K562 (cell line): ENCODE measurements at regions not wholly inside any gene's neighbourhood (a gene's known extent, or its start where the extent isn't known, plus 50 kb on each side); places are given as distances from the start of the nearest gene placed in this dataset.

Source experiments
- ATAC-seq: fragments of 200-7000 bp; cut with Tn5 transposase; 3 replicates; pipeline ENCODE4 v1.9.1; 2020; ENCODE audit warnings: moderate library complexity
- BruUV-seq: library from RNA; stranded (reverse); fragments of 400-500 nt; replicated peaks from 2 replicates; lab custom pipeline; 2021; lab: Mats Ljungman, UMichigan
- CTCF ChIA-PET: fragments of 300-600 bp; formaldehyde crosslinking; extraction: SDS; loops from one replicate; lab custom pipeline; 2021; ENCODE audit warnings: low intra/inter-chr PET ratio; lab: Yijun Ruan, JAX
- POLR2A ChIA-PET: fragments of 300-600, 350-650 bp; sonication (Branson Sonifier 250); formaldehyde crosslinking; extraction: SDS; loops from one replicate; lab custom pipeline; 2021; ENCODE audit warnings: antibody characterized with exemption, inconsistent platforms; lab: Yijun Ruan, JAX
- DNase-seq, 4 experiments: peaks; one replicate each; pipeline versions ENCODE4 v3.0.0 to v3.0.0-alpha.2; 2011 to 2018; ENCODE audit warnings: low spot score in 3 of 4, mixed read lengths in 3 of 4; ENCODE audit errors: extremely low read depth in 1 of 4
- FAIRE-seq: peaks from 2 replicates; lab custom pipeline; 2011; peaks lifted over from hg19 to GRCh38; lab: Jason Lieb, UNC
- H2AFZ ChIP-seq: 2 replicates; pipeline ENCODE4 v1.6.0; 2011; ENCODE audit warnings: low read depth, low read length, control low read depth, inconsistent platforms
- H3K27ac ChIP-seq: fragments of 200-600 bp; 3 replicates; pipeline ENCODE4 v1.8.0; 2011; ENCODE audit warnings: low read depth, mild to moderate bottlenecking, control low read depth, inconsistent platforms, low read length, moderate library complexity, mixed read lengths; ENCODE audit errors: extremely low read depth
- H3K27me3 ChIP-seq, 2 experiments: fragments of 300-600 bp in 1 of 2; 2 replicates in 1 of 2; 3 replicates in 1 of 2; pipeline versions ENCODE4 v1.6.0 to v1.8.0; 2011; ENCODE audit warnings: inconsistent platforms in 2 of 2, low read length in 2 of 2, mild to moderate bottlenecking in 1 of 2, mixed read lengths in 1 of 2, moderate library complexity in 1 of 2; ENCODE audit not compliant: control insufficient read depth in 2 of 2, insufficient read depth in 2 of 2
- H3K36me3 ChIP-seq: fragments of 300-600 bp; 3 replicates; pipeline ENCODE4 v1.8.0; 2011; ENCODE audit warnings: mild to moderate bottlenecking, low read length, inconsistent platforms; ENCODE audit not compliant: control insufficient read depth, insufficient read depth
- H3K4me1 ChIP-seq, 2 experiments: fragments of 200-600 bp in 1 of 2; replicated peaks in 1 of 2; 2 replicates in 1 of 2; 3 replicates in 1 of 2; pipeline versions ENCODE4 v1.5.1 to v1.8.0; 2011; ENCODE audit warnings: inconsistent platforms in 2 of 2, low read length in 2 of 2, mild to moderate bottlenecking in 1 of 2, mixed read lengths in 1 of 2, moderate library complexity in 1 of 2; ENCODE audit not compliant: control insufficient read depth in 2 of 2, insufficient read depth in 2 of 2
- H3K4me2 ChIP-seq: 2 replicates; pipeline ENCODE4 v1.6.1; 2011; ENCODE audit warnings: low read length, control low read depth, inconsistent platforms, mixed read lengths; ENCODE audit not compliant: insufficient read depth
- H3K4me3 ChIP-seq: fragments of 200-600 bp; sonication (generic), shearing (Covaris generic); 2 replicates; pipeline ENCODE4 v1.5.1; 2016; ENCODE audit warnings: control low read depth, inconsistent platforms
- H3K79me2 ChIP-seq: fragments of 200-600 bp; 3 replicates; pipeline ENCODE4 v1.8.0; 2011; ENCODE audit warnings: low read length, inconsistent platforms; ENCODE audit not compliant: control insufficient read depth, insufficient read depth
- H3K9ac ChIP-seq, 2 experiments: 2 replicates each; pipeline versions ENCODE4 v1.6.0 to v1.6.1; 2011; ENCODE audit warnings: low read depth in 2 of 2, low read length in 2 of 2, control low read depth in 1 of 2, inconsistent platforms in 1 of 2, mild to moderate bottlenecking in 1 of 2, mixed read lengths in 1 of 2; ENCODE audit not compliant: insufficient read depth in 1 of 2
- H3K9me1 ChIP-seq: one replicate; pipeline ENCODE4 v1.6.0; 2011; ENCODE audit warnings: inconsistent platforms, mild to moderate bottlenecking, low read length, moderate library complexity; ENCODE audit not compliant: control insufficient read depth, insufficient read depth
- H3K9me3 ChIP-seq: replicated peaks from 2 replicates; pipeline ENCODE4 v1.5.1; 2011; ENCODE audit warnings: low read depth, low read length, inconsistent platforms; ENCODE audit not compliant: control insufficient read depth, insufficient read depth
- H4K20me1 ChIP-seq: replicated peaks from 2 replicates; pipeline ENCODE4 v1.6.1; 2011; ENCODE audit warnings: low read length, inconsistent platforms, mixed read lengths; ENCODE audit not compliant: control insufficient read depth, insufficient read depth
- CBX8 ChIP-seq: fragments of 200-600 bp; sonication (generic); IDR thresholded peaks from 2 replicates; pipeline ENCODE4 v1.6.1; 2012; ENCODE audit warnings: borderline replicate concordance, mixed run types, low read depth, mild to moderate bottlenecking, moderate library complexity, mixed read lengths, low read length, control low read depth, inconsistent platforms; ENCODE audit not compliant: poor library complexity, severe bottlenecking; ENCODE audit errors: extremely low read depth
- ETV1 ChIP-seq: fragments of 450-650 bp; conservative IDR thresholded peaks from 2 replicates; pipeline ENCODE4 v1.6.1; 2016; ENCODE audit warnings: missing genetic modification characterization, control low read depth, low read depth, missing compliant biosample characterization
- ETV6 ChIP-seq, 3 experiments: fragments of 150-350 bp in 1 of 3; sonication (generic) in 1 of 3; formaldehyde crosslinking in 1 of 3; IDR thresholded peaks; 2 replicates each; pipeline versions ENCODE4 v1.6.1 to v1.8.0; 2014 to 2022; ENCODE audit warnings: borderline replicate concordance in 2 of 3, low read depth in 2 of 3, antibody characterized with exemption in 1 of 3, low read length in 1 of 3, mild to moderate bottlenecking in 1 of 3, missing genetic modification reagents in 1 of 3
- L3MBTL2 ChIP-seq: fragments of 450-650 bp; IDR thresholded peaks from 2 replicates; pipeline ENCODE4 v1.6.1; 2016; ENCODE audit warnings: mild to moderate bottlenecking, moderate library complexity
- ZFP36 ChIP-seq: fragments of 150-350 bp; IDR thresholded peaks from 2 replicates; pipeline ENCODE4 v1.6.1; 2018; ENCODE audit warnings: low read length, low read depth; ENCODE audit not compliant: partially characterized antibody
- ZNF79 ChIP-seq: fragments of 250-450 bp; sonication (Bioruptor Pico); IDR thresholded peaks from 2 replicates; pipeline ENCODE4 v1.4.0; 2020; ENCODE audit warnings: low read depth, mild to moderate bottlenecking, moderate library complexity
- WGBS: fragments of 100-300 bp; shearing (Covaris generic); methylation state at CpG from one replicate; pipeline ENCODE4 v1.1.6; 2016; ENCODE audit warnings: low coverage, mixed read lengths; ENCODE audit not compliant: insufficient coverage; ENCODE audit errors: missing lambda C conversion rate; 5-methylcytosine and 5-hydroxymethylcytosine counted together
- in situ Hi-C: fragments of 300-500 bp; cut with MboI; formaldehyde crosslinking; loops from 4 replicates; pipeline ENCODE4 v1.15.0; 2018; ENCODE audit warnings: inconsistent platforms, mixed read lengths
- intact Hi-C: fragments of 100-400 bp; cut with micrococcal nuclease; formaldehyde crosslinking; loops from 2 replicates; pipeline ENCODE4 v1.14.2; 2022
- TF ChIP-seq, protein P1 (sequence below), 2 experiments: fragments of 250-450 bp in 1 of 2; fragments of 450-650 bp in 1 of 2; sonication (Bioruptor Pico) in 1 of 2; IDR thresholded peaks; 2 replicates each; pipeline versions ENCODE4 v1.6.1 to v1.8.0; 2016 to 2021; ENCODE audit warnings: mild to moderate bottlenecking in 2 of 2, moderate library complexity in 2 of 2, missing compliant biosample characterization in 1 of 2, missing genetic modification characterization in 1 of 2

DNA sequence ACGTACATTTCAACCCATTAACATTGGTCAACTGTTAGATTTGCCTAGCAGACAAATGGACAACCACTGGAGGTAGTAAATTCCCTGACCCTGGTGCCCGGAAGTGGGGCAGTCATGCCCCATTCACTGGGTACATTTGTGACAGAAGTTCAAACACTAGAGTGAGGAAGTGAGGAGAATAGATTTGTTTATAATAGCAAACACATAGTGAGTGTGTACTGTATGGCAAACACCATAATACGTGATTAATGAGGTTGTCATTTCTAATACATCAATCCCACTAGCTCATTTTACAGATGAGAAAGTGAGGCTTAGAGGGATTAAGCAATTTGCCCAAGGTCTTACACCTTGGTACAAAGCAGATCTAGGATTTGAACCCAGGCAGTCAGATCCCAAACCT, 181.9 kb upstream of the MKLN1 start:
- in situ Hi-C loops (no loop called here), intact Hi-C loops (no loop called here)
- ChIA-PET CTCF (no interaction called here), POLR2A (interaction anchor here (2.0 kb wide), 1 partner anchor 12 kb away, joined by 5 read pairs; no protein-coding TSS in a partner anchor)
- FAIRE-seq (no peak), DNase-seq (no peak), ATAC-seq (no peak)
- Histone ChIP-seq H3K9ac (no peak overlapping the region), H3K79me2 (no peaks in the 10 kb centered on the region), H3K4me1 (peaks cover 0 to 8% of the 10 kb centered on the region in 2 experiments; a peak in 2 of 5 replicates), H4K20me1 (no peaks in the 10 kb centered on the region), H3K36me3 (no peaks in the 10 kb centered on the region), H2AFZ (no peak overlapping the region), H3K4me3 (no peak overlapping the region), H3K9me1 (no peaks in the 10 kb centered on the region), H3K9me3 (no peaks in the 10 kb centered on the region), H3K27me3 (peaks cover 17 to 27% of the 10 kb centered on the region in 2 experiments), H3K4me2 (no peak overlapping the region), H3K27ac (no peak overlapping the region)
- no TSS peak for BruUV-seq
- 4% methylated on average over 3 of the region's 3 CpGs for WGBS
- TF ChIP-seq L3MBTL2 (no peak), ETV1 (tag) (0 out of 2 replicates have a peak, but pooled peaks have one; percentile 8), ZNF79 (CRISPR knock-in tag) (no peak)
- TF ChIP-seq, protein P1, sequence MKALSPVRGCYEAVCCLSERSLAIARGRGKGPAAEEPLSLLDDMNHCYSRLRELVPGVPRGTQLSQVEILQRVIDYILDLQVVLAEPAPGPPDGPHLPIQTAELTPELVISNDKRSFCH (CRISPR knock-in tag; IDR thresholded peaks at IDR 0.05): no peak
- TF ChIP-seq, protein P1 (tag; IDR thresholded peaks at IDR 0.05): no peak

- H3K4me2 ChIP-seq: no peak overlapping the region
- H3K9me3 ChIP-seq: no peaks in the 10 kb centered on the region
- CTCF ChIA-PET: no interaction called here
- DNase-seq (no peak), FAIRE-seq (no peak), ATAC-seq (no peak; the same call in 2 of the 3 replicates)
- peaks cover 17 to 32% of the 10 kb centered on the region in 2 experiments for H3K27me3 ChIP-seq
- no peaks in the 10 kb centered on the region for H3K9me1 ChIP-seq
- no peaks in the 10 kb centered on the region for H4K20me1 ChIP-seq
- POLR2A ChIA-PET: interaction anchor here (0.6 to 1.6 kb wide), 5 partner anchors 10 to 24 kb away, joined by 3 to 5 read pairs (median 4); no protein-coding TSS in a partner anchor
- no TSS peak for BruUV-seq
- H3K4me1 ChIP-seq: no peaks in the 10 kb centered on the region
- no peak overlapping the region for H3K27ac ChIP-seq
- H3K36me3 ChIP-seq: no peaks in the 10 kb centered on the region
- no peak overlapping the region for H2AFZ ChIP-seq
- no peaks in the 10 kb centered on the region for H3K79me2 ChIP-seq
- H3K9ac ChIP-seq: no peak overlapping the region
- TF ChIP-seq CBX8 (peak; percentile 2), ZFP36 (peak; percentile 45), ETV6 (IDR thresholded peaks at IDR 0.05; ENCODE audit: borderline replicate concordance in 1 of 2, low read depth in 2 of 2, low read length in 1 of 2) (no peak), ETV6 (CRISPR knock-in tag; IDR thresholded peaks at IDR 0.05; ENCODE audit: borderline replicate concordance) (no peak)
- no peak overlapping the region for H3K4me3 ChIP-seq
- in situ Hi-C loops (no loop called here), intact Hi-C loops (no loop called here)
Measured at GRCh38 chr7:131147604-131148003, 180.1 kb upstream of the MKLN1 start.
